IPS-15b (cell line): ENCODE measurements at regions not wholly inside any gene's neighbourhood (a gene's known extent, or its start where the extent isn't known, plus 50 kb on each side); places are given as distances from the start of the nearest gene placed in this dataset.
"Not testable (repeated sequence)": the region's sequence is repeated elsewhere in the genome, so short reads cannot be mapped to it uniquely, and the experiment has no call there.

Experiments
- H3K27me3 ChIP-seq: one replicate; pipeline ENCODE4 v1.6.1; 2013; ENCODE audit warnings: low read length; ENCODE audit not compliant: control insufficient read depth, insufficient read depth
- H3K36me3 ChIP-seq: one replicate; pipeline ENCODE4 v1.6.1; 2013; ENCODE audit warnings: low read length; ENCODE audit not compliant: control insufficient read depth, insufficient read depth
- H3K4me1 ChIP-seq: one replicate; pipeline ENCODE4 v1.6.1; 2013; ENCODE audit warnings: mild to moderate bottlenecking, low read length; ENCODE audit not compliant: control insufficient read depth, insufficient read depth
- H3K4me3 ChIP-seq: one replicate; pipeline ENCODE4 v1.5.1; 2013; ENCODE audit warnings: low read depth, low read length
- H3K9ac ChIP-seq: one replicate; pipeline ENCODE4 v1.6.1; 2013; ENCODE audit warnings: low read depth, mild to moderate bottlenecking, low read length
- H3K9me3 ChIP-seq: one replicate; pipeline ENCODE4 v1.6.1; 2013; ENCODE audit warnings: mild to moderate bottlenecking, low read length; ENCODE audit not compliant: control insufficient read depth, insufficient read depth

- Histone ChIP-seq H3K9me3 (no peaks in the 10 kb centered on the region), H3K27me3 (no peaks in the 10 kb centered on the region), H3K4me1 (no peaks in the 10 kb centered on the region), H3K4me3 (no peak overlapping the region), H3K36me3 (no peaks in the 10 kb centered on the region), H3K9ac (no peak overlapping the region)
These were observed 235.1 kb upstream of the TUT7 start for GRCh38 chr9:86589273-86589672.

GRCh38 chr9:86586144-86586494, 231.9 kb upstream of the TUT7 start:
- H3K9ac ChIP-seq: no peak overlapping the region

GRCh38 chr9:86585422-86586143, 231.4 kb upstream of the TUT7 start:
- H3K4me1 ChIP-seq: no peaks in the 10 kb centered on the region
- no peaks in the 10 kb centered on the region for H3K9me3 ChIP-seq
- no peaks in the 10 kb centered on the region for H3K36me3 ChIP-seq
- no peaks in the 10 kb centered on the region for H3K27me3 ChIP-seq
- H3K4me3 ChIP-seq: no peak overlapping the region
- H3K9ac ChIP-seq: no peak overlapping the region

More at GRCh38 chr9:86586144-86586494, 231.9 kb upstream of the TUT7 start:
- Histone ChIP-seq H3K4me3 (no peak overlapping the region), H3K4me1 (no peaks in the 10 kb centered on the region), H3K36me3 (no peaks in the 10 kb centered on the region), H3K9me3 (no peaks in the 10 kb centered on the region), H3K27me3 (no peaks in the 10 kb centered on the region)

GRCh38 chr9:86580688-86581087, 226.5 kb upstream of the TUT7 start:
- Histone ChIP-seq H3K4me1 (peaks cover 3% of the 10 kb centered on the region), H3K4me3 (no peak overlapping the region), H3K9me3 (no peaks in the 10 kb centered on the region), H3K9ac (no peak overlapping the region), H3K36me3 (no peaks in the 10 kb centered on the region), H3K27me3 (no peaks in the 10 kb centered on the region)

- no peaks in the 10 kb centered on the region for H3K27me3 ChIP-seq
- no peak overlapping the region for H3K4me3 ChIP-seq
- H3K36me3 ChIP-seq: no peaks in the 10 kb centered on the region
- H3K4me1 ChIP-seq: peaks cover 3% of the 10 kb centered on the region
- H3K9me3 ChIP-seq: no peaks in the 10 kb centered on the region
- H3K9ac ChIP-seq: no peak overlapping the region
These were observed 224.5 kb upstream of the TUT7 start for GRCh38 chr9:86578722-86579121.

- Histone ChIP-seq H3K9me3 (no peaks in the 10 kb centered on the region), H3K9ac (no peak overlapping the region), H3K4me3 (no peak overlapping the region), H3K4me1 (peaks cover 3% of the 10 kb centered on the region), H3K27me3 (no peaks in the 10 kb centered on the region), H3K36me3 (no peaks in the 10 kb centered on the region)
These were observed 223.5 kb upstream of the TUT7 start for GRCh38 chr9:86577420-86578333.

GRCh38 chr9:86575825-86576525, 221.8 kb upstream of the TUT7 start:
- no peak overlapping the region for H3K9ac ChIP-seq

GRCh38 chr9:86575137-86575536, 220.9 kb upstream of the TUT7 start:
- Histone ChIP-seq H3K4me3 (no peak overlapping the region), H3K9ac (no peak overlapping the region), H3K36me3 (no peaks in the 10 kb centered on the region), H3K27me3 (no peaks in the 10 kb centered on the region), H3K9me3 (no peaks in the 10 kb centered on the region), H3K4me1 (peaks cover 3% of the 10 kb centered on the region)

More at GRCh38 chr9:86575825-86576525, 221.8 kb upstream of the TUT7 start:
- Histone ChIP-seq H3K36me3 (no peaks in the 10 kb centered on the region), H3K4me1 (peaks cover 3% of the 10 kb centered on the region), H3K9me3 (no peaks in the 10 kb centered on the region), H3K27me3 (no peaks in the 10 kb centered on the region), H3K4me3 (no peak overlapping the region)

- Histone ChIP-seq H3K9me3 (no peaks in the 10 kb centered on the region), H3K4me3 (no peak overlapping the region), H3K9ac (no peak overlapping the region)
These were observed 219.7 kb upstream of the TUT7 start for GRCh38 chr9:86573886-86574285.

GRCh38 chr9:86572904-86573303, 218.7 kb upstream of the TUT7 start:
- no peaks in the 10 kb centered on the region for H3K4me1 ChIP-seq
- no peaks in the 10 kb centered on the region for H3K27me3 ChIP-seq
- no peaks in the 10 kb centered on the region for H3K36me3 ChIP-seq
- no peak overlapping the region for H3K4me3 ChIP-seq
- no peaks in the 10 kb centered on the region for H3K9me3 ChIP-seq
- no peak overlapping the region for H3K9ac ChIP-seq

More at GRCh38 chr9:86573886-86574285, 219.7 kb upstream of the TUT7 start:
- Histone ChIP-seq H3K27me3 (no peaks in the 10 kb centered on the region), H3K4me1 (peaks cover 3% of the 10 kb centered on the region), H3K36me3 (no peaks in the 10 kb centered on the region)

- H3K27me3 ChIP-seq, H3K4me3 ChIP-seq, H3K36me3 ChIP-seq, H3K9ac ChIP-seq, H3K4me1 ChIP-seq, H3K9me3 ChIP-seq: not testable (repeated sequence)
These were observed 211.4 kb upstream of the TUT7 start for GRCh38 chr9:86565603-86566002.
